Activated T-cell treated with anti-CD3 and anti-CD28 coated beads, Interleukin-2, amount 50 U/mL, for 72 hours (primary cell): ENCODE measurements at regions not wholly inside any gene's neighbourhood (a gene's known extent, or its start where the extent isn't known, plus 50 kb on each side); places are given as distances from the start of the nearest gene placed in this dataset.
"Not testable (repeated sequence)": the region's sequence is repeated elsewhere in the genome, so short reads cannot be mapped to it uniquely, and the experiment has no call there.

Source experiments
- ATAC-seq, 2 donors: fragments of 150-1000 bp; cut with Tn5 transposase; replicated peaks in 1 of 2; 2 replicates each; pipeline ENCODE4 v1.10.0; 2021; ENCODE audit warnings: moderate library complexity in 2 of 2, mild to moderate bottlenecking in 1 of 2
- DNase-seq, 2 donors: peaks; one replicate each; pipeline ENCODE4 v3.0.0; 2021 to 2022; ENCODE audit warnings: mixed read lengths in 1 of 2
- H3K27ac Mint-ChIP-seq: one replicate; pipeline ENCODE4 v1.8.0; 2022; ENCODE audit warnings: mild to moderate bottlenecking, moderate library complexity, mixed read lengths
- H3K27me3 Mint-ChIP-seq: one replicate; pipeline ENCODE4 v1.8.0; 2022; ENCODE audit warnings: low read depth, mixed read lengths
- H3K36me3 Mint-ChIP-seq, 2 donors: one replicate each; pipeline ENCODE4 v1.8.0; 2022; ENCODE audit warnings: mixed read lengths in 2 of 2, mild to moderate bottlenecking in 1 of 2; ENCODE audit not compliant: insufficient read depth in 2 of 2
- H3K4me1 Mint-ChIP-seq: one replicate; pipeline ENCODE4 v1.8.0; 2022; ENCODE audit warnings: low read depth, mixed read lengths
- H3K4me3 Mint-ChIP-seq, 2 donors: one replicate each; pipeline ENCODE4 v1.8.0; 2022; ENCODE audit warnings: mild to moderate bottlenecking in 2 of 2, mixed read lengths in 2 of 2, moderate library complexity in 2 of 2
- H3K9me3 Mint-ChIP-seq, 2 donors: one replicate each; pipeline ENCODE4 v1.8.0; 2022; ENCODE audit warnings: mixed read lengths in 2 of 2

GRCh38 chr9:97781902-97782301 lies 71.1 kb upstream of the FOXE1 start:
- Mint-ChIP-seq H3K36me3 (peaks cover 5 to 6% of the 10 kb centered on the region in 2 donors), H3K27ac (no peak overlapping the region), H3K4me1 (no peaks in the 10 kb centered on the region), H3K4me3 (no peak overlapping the region), H3K9me3 (peaks cover 4 to 7% of the 10 kb centered on the region in 2 donors), H3K27me3 (peaks cover 15% of the 10 kb centered on the region)
- DNase-seq (no peak), ATAC-seq (no peak)

GRCh38 chr9:97786341-97786740 lies 66.7 kb upstream of the FOXE1 start:
- Mint-ChIP-seq H3K36me3 (no peaks in the 10 kb centered on the region), H3K9me3 (no peaks in the 10 kb centered on the region), H3K27me3 (peaks cover 7% of the 10 kb centered on the region), H3K4me1 (no peaks in the 10 kb centered on the region), H3K4me3 (no peak overlapping the region), H3K27ac (no peak overlapping the region)
- ATAC-seq: no peak
- no peak for DNase-seq

GRCh38 chr9:97787551-97787950 lies 65.5 kb upstream of the FOXE1 start:
- Mint-ChIP-seq H3K27me3 (no peaks in the 10 kb centered on the region), H3K4me1 (no peaks in the 10 kb centered on the region), H3K9me3 (no peaks in the 10 kb centered on the region), H3K36me3 (no peaks in the 10 kb centered on the region), H3K4me3 (no peak overlapping the region), H3K27ac (no peak overlapping the region)
- no peak for DNase-seq
- ATAC-seq: no peak

GRCh38 chr9:97788763-97789663 lies 64.0 kb upstream of the FOXE1 start:
- H3K36me3 Mint-ChIP-seq: no peaks in the 10 kb centered on the region
- DNase-seq (no peak), ATAC-seq (no peak)
- no peaks in the 10 kb centered on the region for H3K27me3 Mint-ChIP-seq
- H3K4me1 Mint-ChIP-seq: no peaks in the 10 kb centered on the region
- no peaks in the 10 kb centered on the region for H3K9me3 Mint-ChIP-seq
- no peak overlapping the region for H3K4me3 Mint-ChIP-seq
- no peak overlapping the region for H3K27ac Mint-ChIP-seq

DNA sequence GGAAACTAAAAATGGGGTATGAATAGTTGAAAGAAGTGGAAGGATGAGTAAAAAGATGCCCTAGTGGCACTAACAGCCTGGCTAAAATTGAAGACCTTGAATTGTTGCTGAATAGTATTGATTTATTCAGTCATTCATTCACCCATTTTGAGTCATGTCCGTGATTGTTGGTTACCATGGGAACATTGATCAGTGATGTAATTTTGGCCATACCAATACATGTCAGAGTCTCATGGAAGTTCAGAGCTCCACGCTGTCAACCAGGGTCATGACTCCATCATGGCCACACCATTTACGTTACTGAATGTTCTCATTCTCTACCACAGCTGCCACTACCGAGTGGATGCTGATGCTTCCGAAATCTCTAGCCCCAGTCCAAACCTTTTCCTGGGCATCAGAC lies 62.5 kb upstream of the FOXE1 start:
- Mint-ChIP-seq H3K4me1 (no peaks in the 10 kb centered on the region), H3K27ac (no peak overlapping the region), H3K36me3 (no peaks in the 10 kb centered on the region), H3K4me3 (no peak overlapping the region), H3K27me3 (no peaks in the 10 kb centered on the region), H3K9me3 (no peaks in the 10 kb centered on the region)
- DNase-seq (no peak), ATAC-seq (no peak)

- ATAC-seq: no peak
- no peaks in the 10 kb centered on the region for H3K9me3 Mint-ChIP-seq
- H3K27me3 Mint-ChIP-seq: no peaks in the 10 kb centered on the region
- no peak overlapping the region for H3K4me3 Mint-ChIP-seq
- no peaks in the 10 kb centered on the region for H3K4me1 Mint-ChIP-seq
- H3K36me3 Mint-ChIP-seq: no peaks in the 10 kb centered on the region
- no peak overlapping the region for H3K27ac Mint-ChIP-seq
- no peak for DNase-seq
Observed at GRCh38 chr9:97791542-97791941, 61.5 kb upstream of the FOXE1 start.

GRCh38 chr9:97793067-97793466 lies 60.0 kb upstream of the FOXE1 start:
- Mint-ChIP-seq H3K27ac (no peak overlapping the region), H3K36me3 (no peaks in the 10 kb centered on the region), H3K9me3 (no peaks in the 10 kb centered on the region), H3K4me1 (no peaks in the 10 kb centered on the region), H3K27me3 (no peaks in the 10 kb centered on the region), H3K4me3 (no peak overlapping the region)
- ATAC-seq (no peak), DNase-seq (no peak)

GRCh38 chr9:97794666-97795065 lies 58.4 kb upstream of the FOXE1 start:
- Mint-ChIP-seq H3K36me3 (no peaks in the 10 kb centered on the region), H3K27me3 (no peaks in the 10 kb centered on the region), H3K4me3 (no peak overlapping the region), H3K27ac (no peak overlapping the region), H3K9me3 (no peaks in the 10 kb centered on the region), H3K4me1 (no peaks in the 10 kb centered on the region)
- ATAC-seq (no peak), DNase-seq (no peak)

DNA sequence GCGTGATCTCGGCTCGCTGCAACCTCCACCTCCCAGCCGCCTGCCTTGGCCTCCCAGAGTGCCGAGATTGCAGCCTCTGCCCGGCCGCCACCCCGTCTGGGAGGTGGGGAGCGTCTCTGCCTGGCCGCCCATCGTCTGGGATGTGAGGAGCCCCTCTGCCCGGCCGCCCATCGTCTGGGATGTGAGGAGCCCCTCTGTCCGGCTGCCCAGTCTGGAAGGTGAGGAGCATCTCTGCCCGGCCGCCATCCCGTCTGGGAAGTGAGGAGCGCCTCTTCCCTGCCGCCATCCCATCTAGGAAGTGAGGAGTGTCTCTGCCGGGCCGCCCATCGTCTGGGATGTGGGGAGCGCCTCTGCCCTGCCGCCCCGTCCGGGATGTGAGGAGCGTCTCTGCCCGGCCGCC lies 56.9 kb upstream of the FOXE1 start:
- not testable (repeated sequence) for ATAC-seq, H3K4me3 Mint-ChIP-seq, H3K36me3 Mint-ChIP-seq, H3K27ac Mint-ChIP-seq, H3K27me3 Mint-ChIP-seq, H3K4me1 Mint-ChIP-seq, DNase-seq, H3K9me3 Mint-ChIP-seq

DNA sequence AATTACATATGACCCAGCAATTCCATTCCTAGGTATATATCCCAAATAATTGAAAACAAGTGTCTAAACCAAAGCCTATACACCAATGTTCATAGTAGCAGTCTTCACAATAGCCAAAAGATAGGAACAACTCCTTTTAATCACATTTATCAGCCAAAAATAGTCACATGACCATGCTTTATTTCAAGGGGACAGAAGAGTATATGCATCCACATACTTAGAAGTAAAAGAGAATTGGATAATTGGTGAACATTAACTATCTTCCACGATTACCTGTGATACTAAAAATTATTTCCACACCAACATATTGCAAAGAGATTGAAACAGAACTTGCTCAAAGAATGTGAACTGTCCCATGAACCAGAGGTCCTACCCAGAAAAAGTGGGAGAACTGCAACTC lies 51.8 kb upstream of the FOXE1 start:
- Mint-ChIP-seq H3K9me3 (no peaks in the 10 kb centered on the region), H3K36me3 (peaks cover 0 to 2% of the 10 kb centered on the region in 2 donors), H3K4me1 (peaks cover 8% of the 10 kb centered on the region), H3K27me3 (peaks cover 26% of the 10 kb centered on the region), H3K4me3 (no peak overlapping the region), H3K27ac (no peak overlapping the region)
- no peak for ATAC-seq
- DNase-seq: no peak

DNA sequence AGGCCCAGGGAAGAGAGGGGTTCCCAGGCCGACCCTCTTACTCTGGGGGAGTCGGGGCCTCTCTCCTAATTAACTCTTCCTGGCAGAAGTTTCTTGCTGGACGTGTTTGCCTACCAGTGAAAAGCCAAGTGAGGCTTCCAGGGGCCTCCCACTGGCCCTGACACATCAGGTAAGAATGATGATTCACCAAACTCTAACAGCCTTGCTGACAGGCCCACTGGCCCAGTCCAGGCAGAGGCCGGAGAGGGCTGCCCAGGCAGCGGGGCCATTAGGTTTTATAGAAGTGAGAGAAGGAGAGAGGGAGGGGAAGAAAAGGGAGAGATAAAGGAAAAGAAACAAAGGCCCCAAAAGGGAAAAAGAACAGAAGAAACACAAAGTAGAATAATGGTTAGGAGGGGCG lies 50.8 kb upstream of the FOXE1 start:
- Mint-ChIP-seq H3K27ac (no peak overlapping the region), H3K9me3 (no peaks in the 10 kb centered on the region), H3K4me1 (peaks cover 8% of the 10 kb centered on the region), H3K36me3 (peaks cover 0 to 2% of the 10 kb centered on the region in 2 donors), H3K4me3 (peak overlapping the region; percentile 86 to 95), H3K27me3 (peaks cover 34% of the 10 kb centered on the region)
- no peak for ATAC-seq
- no peak for DNase-seq

- ATAC-seq (peak; percentile 91 to 92), DNase-seq (peak; percentile 76 to 84)
- H3K27ac Mint-ChIP-seq: peak overlapping the region; percentile 93
- peaks cover 0 to 2% of the 10 kb centered on the region in 2 donors for H3K36me3 Mint-ChIP-seq
- H3K4me3 Mint-ChIP-seq: peak overlapping the region; percentile 86 to 95
- peaks cover 8% of the 10 kb centered on the region for H3K4me1 Mint-ChIP-seq
- H3K27me3 Mint-ChIP-seq: peaks cover 40% of the 10 kb centered on the region
- H3K9me3 Mint-ChIP-seq: no peaks in the 10 kb centered on the region
Observed at GRCh38 chr9:97803167-97804058, 49.6 kb upstream of the FOXE1 start.
